Upper lobe of left lung (tissue), 4 donors: ENCODE measurements at regions not wholly inside any gene's neighbourhood (a gene's known extent, or its start where the extent isn't known, plus 50 kb on each side); places are given as distances from the start of the nearest gene placed in this dataset.

Source experiments
- EP300 ChIP-seq, 4 donors: sonication (generic); formaldehyde crosslinking; IDR thresholded peaks; one replicate each; pipeline ENCODE4 v1.5.1; 2017; ENCODE audit warnings: antibody characterized with exemption in 4 of 4, control low read depth in 2 of 4
- POLR2A ChIP-seq, 4 donors: fragments of 450-650 bp; IDR thresholded peaks; one replicate each; pipeline ENCODE4 v1.5.1; 2016 to 2017; ENCODE audit warnings: antibody characterized with exemption in 4 of 4, mild to moderate bottlenecking in 2 of 4
- TF ChIP-seq, protein P1 (sequence below), 6 experiments: fragments of 450-650 bp in 4 of 6; fragments of 200-600 bp in 2 of 6; sonication (generic) in 2 of 6; IDR thresholded peaks; one replicate each; pipeline ENCODE4 v1.5.1; 2016 to 2019; ENCODE audit warnings: antibody characterized with exemption in 6 of 6

DNA sequence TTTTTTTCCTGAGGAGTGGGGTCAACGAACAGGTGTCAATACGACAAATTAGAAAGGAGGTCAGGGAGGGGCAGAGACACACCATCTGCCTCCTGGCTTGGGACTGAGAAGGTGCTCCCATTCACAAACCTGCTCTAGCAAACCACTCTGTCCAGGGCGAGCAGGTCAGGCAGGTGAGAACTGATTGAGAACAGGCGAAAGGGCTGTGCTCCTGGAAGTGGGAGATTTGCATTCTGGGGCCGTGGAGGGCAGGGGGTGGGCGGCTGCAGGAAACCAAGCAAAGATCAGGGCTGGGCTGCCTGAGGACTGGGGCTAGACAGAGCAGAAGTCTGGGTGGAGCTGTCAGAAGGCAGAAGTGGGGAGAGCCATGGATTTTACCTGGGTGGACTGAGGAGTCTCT is 98.9 kb upstream of the NLRP1 start:
- TF ChIP-seq, protein P1, sequence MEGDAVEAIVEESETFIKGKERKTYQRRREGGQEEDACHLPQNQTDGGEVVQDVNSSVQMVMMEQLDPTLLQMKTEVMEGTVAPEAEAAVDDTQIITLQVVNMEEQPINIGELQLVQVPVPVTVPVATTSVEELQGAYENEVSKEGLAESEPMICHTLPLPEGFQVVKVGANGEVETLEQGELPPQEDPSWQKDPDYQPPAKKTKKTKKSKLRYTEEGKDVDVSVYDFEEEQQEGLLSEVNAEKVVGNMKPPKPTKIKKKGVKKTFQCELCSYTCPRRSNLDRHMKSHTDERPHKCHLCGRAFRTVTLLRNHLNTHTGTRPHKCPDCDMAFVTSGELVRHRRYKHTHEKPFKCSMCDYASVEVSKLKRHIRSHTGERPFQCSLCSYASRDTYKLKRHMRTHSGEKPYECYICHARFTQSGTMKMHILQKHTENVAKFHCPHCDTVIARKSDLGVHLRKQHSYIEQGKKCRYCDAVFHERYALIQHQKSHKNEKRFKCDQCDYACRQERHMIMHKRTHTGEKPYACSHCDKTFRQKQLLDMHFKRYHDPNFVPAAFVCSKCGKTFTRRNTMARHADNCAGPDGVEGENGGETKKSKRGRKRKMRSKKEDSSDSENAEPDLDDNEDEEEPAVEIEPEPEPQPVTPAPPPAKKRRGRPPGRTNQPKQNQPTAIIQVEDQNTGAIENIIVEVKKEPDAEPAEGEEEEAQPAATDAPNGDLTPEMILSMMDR (IDR thresholded peaks at IDR 0.05): no peak
- TF ChIP-seq POLR2A (IDR thresholded peaks at IDR 0.05): no peak
- no peak for TF ChIP-seq EP300 (IDR thresholded peaks at IDR 0.05)
